ENCODE measurements at regions not wholly inside any gene's neighbourhood (a gene's known extent, or its start where the extent isn't known, plus 50 kb on each side); places are given as distances from the start of the nearest gene placed in this dataset.

- Histone ChIP-seq H3K79me2 (ENCODE audit: control insufficient read depth, insufficient read depth, low read length) (no peaks in the 10 kb centered on the region), H3K27me3 (ENCODE audit: control insufficient read depth in 2 of 2, insufficient read depth in 2 of 2, low read length in 2 of 2) (no peaks in the 10 kb centered on the region), H3K4me1 (ENCODE audit: control insufficient read depth, extremely low read depth, insufficient read depth, low read length) (no peaks in the 10 kb centered on the region), H3K4me3 (replicated peaks in 1 of 3; ENCODE audit: insufficient read depth in 1 of 3, low read depth in 1 of 3, low read length in 3 of 3) (no peak overlapping the region), H3K36me3 (ENCODE audit: control insufficient read depth in 2 of 2, extremely low read depth in 1 of 2, insufficient read depth in 2 of 2, low read length in 2 of 2) (no peaks in the 10 kb centered on the region), H2AFZ (ENCODE audit: low read depth, low read length) (no peak overlapping the region), H3K9me3 (replicated peaks; ENCODE audit: control insufficient read depth, insufficient read depth, low read length) (no peaks in the 10 kb centered on the region), H3K4me2 (ENCODE audit: insufficient read depth, low read length) (no peak overlapping the region), H3K9ac (replicated peaks; ENCODE audit: extremely low read depth, insufficient read depth, low read length) (no peak overlapping the region), H3K27ac (ENCODE audit: insufficient read depth, low read depth, low read length) (no peak overlapping the region), H3K9me1 (replicated peaks; ENCODE audit: control insufficient read depth, extremely low read depth, insufficient read depth, low read length) (no peaks in the 10 kb centered on the region), H4K20me1 (replicated peaks; ENCODE audit: control insufficient read depth, extremely low read depth, insufficient read depth, low read length) (no peaks in the 10 kb centered on the region)
- dilution Hi-C loops (cut with MboI; ENCODE audit: extremely low pct_ligation_motif_present, low sequenced_read_pairs) (no loop called here), intact Hi-C loops (cut with micrococcal nuclease) (no loop called here)
- no TSS peak for BruUV-seq (replicated peaks)
- ChIA-PET POLR2A (no interaction called here), CTCF (interaction anchor here (0.7 kb wide), 1 partner anchor 21 kb away, joined by 3 read pairs; no protein-coding TSS in a partner anchor)
- DNase-seq (ENCODE audit: low read depth, low spot score) (no peak), FAIRE-seq (no peak)
- TF ChIP-seq JUN (IDR thresholded peaks at IDR 0.05; ENCODE audit: borderline replicate concordance, insufficient read depth, insufficient read length, low read depth) (no peak), POLR2AphosphoS5 (IDR thresholded peaks at IDR 0.05; ENCODE audit: insufficient read depth, low read depth, low read length) (no peak), MAX (IDR thresholded peaks at IDR 0.05; ENCODE audit: insufficient read depth, insufficient read length) (no peak), POLR2A (IDR thresholded peaks at IDR 0.05; ENCODE audit: low read depth, low read length) (no peak), GATA2 (IDR thresholded peaks at IDR 0.05; ENCODE audit: insufficient read depth, insufficient read length, low read depth, low read length) (no peak), MYC (IDR thresholded peaks at IDR 0.05; ENCODE audit: low read depth, low read length) (no peak), EZH2 (IDR thresholded peaks at IDR 0.05; ENCODE audit: borderline replicate concordance, low read depth, low read length, severe bottlenecking) (no peak)
Observed at GRCh38 chr9:13932528-13933267, 381.2 kb downstream of the NFIB start.

GRCh38 chr9:13929013-13929412, 384.9 kb downstream of the NFIB start:
- H3K9me1 ChIP-seq (replicated peaks; ENCODE audit: control insufficient read depth, extremely low read depth, insufficient read depth, low read length), result no peaks in the 10 kb centered on the region
- H3K27me3 ChIP-seq (ENCODE audit: control insufficient read depth in 2 of 2, insufficient read depth in 2 of 2, low read length in 2 of 2), result no peaks in the 10 kb centered on the region
- DNase-seq (ENCODE audit: low read depth, low spot score) (peak; percentile 87), FAIRE-seq (no peak)
- TF ChIP-seq JUN (IDR thresholded peaks at IDR 0.05; ENCODE audit: borderline replicate concordance, insufficient read depth, insufficient read length, low read depth) (no peak), FOS (IDR thresholded peaks at IDR 0.05; ENCODE audit: borderline replicate concordance, insufficient read depth, low read length) (no peak), EZH2 (IDR thresholded peaks at IDR 0.05; ENCODE audit: borderline replicate concordance, low read depth, low read length, severe bottlenecking) (no peak), GATA2 (IDR thresholded peaks at IDR 0.05; ENCODE audit: insufficient read depth, insufficient read length, low read depth, low read length) (no peak), POLR2A (IDR thresholded peaks at IDR 0.05; ENCODE audit: low read depth, low read length) (no peak), CTCF (IDR thresholded peaks at IDR 0.05; ENCODE audit: extremely low read depth in 1 of 2, insufficient read depth in 1 of 2, low read depth in 1 of 2, low read length in 2 of 2) (no peak), MYC (IDR thresholded peaks at IDR 0.05; ENCODE audit: low read depth, low read length) (no peak), POLR2AphosphoS5 (IDR thresholded peaks at IDR 0.05; ENCODE audit: insufficient read depth, low read depth, low read length) (no peak), MAX (IDR thresholded peaks at IDR 0.05; ENCODE audit: insufficient read depth, insufficient read length) (no peak)
- no peaks in the 10 kb centered on the region for H3K9me3 ChIP-seq (replicated peaks; ENCODE audit: control insufficient read depth, insufficient read depth, low read length)
- no TSS peak for BruUV-seq (replicated peaks)
- H3K4me1 ChIP-seq (ENCODE audit: control insufficient read depth, extremely low read depth, insufficient read depth, low read length), result no peaks in the 10 kb centered on the region
- dilution Hi-C loops (cut with MboI; ENCODE audit: extremely low pct_ligation_motif_present, low sequenced_read_pairs), result no loop called here
- H3K36me3 ChIP-seq (ENCODE audit: control insufficient read depth in 2 of 2, extremely low read depth in 1 of 2, insufficient read depth in 2 of 2, low read length in 2 of 2), result no peaks in the 10 kb centered on the region
- CTCF ChIA-PET, result no interaction called here
- H2AFZ ChIP-seq (ENCODE audit: low read depth, low read length), result no peak overlapping the region
- POLR2A ChIA-PET, result no interaction called here
- H3K4me3 ChIP-seq (replicated peaks in 1 of 3; ENCODE audit: insufficient read depth in 1 of 3, low read depth in 1 of 3, low read length in 3 of 3), result no peak overlapping the region
- intact Hi-C loops (cut with micrococcal nuclease), result no loop called here
- no peak overlapping the region for H3K27ac ChIP-seq (ENCODE audit: insufficient read depth, low read depth, low read length)
- H3K9ac ChIP-seq (replicated peaks; ENCODE audit: extremely low read depth, insufficient read depth, low read length), result no peak overlapping the region
- no peak overlapping the region for H3K4me2 ChIP-seq (ENCODE audit: insufficient read depth, low read length)
- no peaks in the 10 kb centered on the region for H3K79me2 ChIP-seq (ENCODE audit: control insufficient read depth, insufficient read depth, low read length)
- H4K20me1 ChIP-seq (replicated peaks; ENCODE audit: control insufficient read depth, extremely low read depth, insufficient read depth, low read length), result no peaks in the 10 kb centered on the region

All from endothelial cell of umbilical vein (primary cell).